GM19043 (cell line): ENCODE measurements at regions not wholly inside any gene's neighbourhood (a gene's known extent, or its start where the extent isn't known, plus 50 kb on each side); places are given as distances from the start of the nearest gene placed in this dataset.

Experiments
- ATAC-seq: cut with Tn5 transposase; IDR thresholded peaks from one replicate; pipeline ENCODE4 v1.9.1; 2021; ENCODE audit warnings: low read depth; ENCODE audit not compliant: unreplicated experiment

DNA sequence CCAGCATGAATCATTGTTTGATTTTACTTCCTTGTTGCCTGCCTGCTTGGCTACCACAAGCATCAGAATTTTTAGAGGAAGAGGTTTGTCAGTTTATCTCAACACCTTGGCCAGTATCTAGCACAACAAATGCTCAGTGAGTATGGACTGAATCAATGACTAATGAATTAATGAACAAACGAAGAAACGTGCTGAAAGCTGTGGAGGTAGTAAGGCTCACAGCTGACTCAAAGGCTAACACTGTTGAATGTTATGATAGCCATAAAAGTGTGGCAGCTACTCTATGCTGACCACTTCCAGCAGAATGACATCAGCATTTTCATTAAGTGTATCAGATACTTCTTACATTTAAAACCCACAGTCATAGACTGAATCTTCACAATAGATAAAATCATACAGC lies 543.4 kb downstream of the IRS1 start:
- ATAC-seq = no peak

DNA sequence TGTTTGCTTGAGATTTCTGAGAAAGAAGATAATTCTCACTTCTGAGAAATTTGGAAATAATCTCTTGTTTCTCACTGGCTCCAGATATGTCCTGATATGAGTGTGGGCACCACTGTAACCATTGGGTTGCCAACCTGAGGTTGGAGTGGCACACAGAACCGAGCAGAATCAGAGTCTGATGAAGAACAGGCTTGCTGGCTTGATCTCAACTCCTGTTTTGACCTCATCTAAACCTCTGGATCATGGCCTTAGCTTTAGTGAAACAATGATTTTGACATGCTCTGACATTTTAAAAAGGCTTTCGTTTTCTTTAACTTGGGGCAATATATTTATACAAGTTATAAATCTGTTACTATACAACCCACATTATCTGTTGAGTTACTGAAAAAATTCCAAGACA lies 548.0 kb downstream of the IRS1 start:
- ATAC-seq = no peak

GRCh38 chr2:226247289-226248275 lies 552.0 kb downstream of the IRS1 start:
- ATAC-seq = no peak

DNA sequence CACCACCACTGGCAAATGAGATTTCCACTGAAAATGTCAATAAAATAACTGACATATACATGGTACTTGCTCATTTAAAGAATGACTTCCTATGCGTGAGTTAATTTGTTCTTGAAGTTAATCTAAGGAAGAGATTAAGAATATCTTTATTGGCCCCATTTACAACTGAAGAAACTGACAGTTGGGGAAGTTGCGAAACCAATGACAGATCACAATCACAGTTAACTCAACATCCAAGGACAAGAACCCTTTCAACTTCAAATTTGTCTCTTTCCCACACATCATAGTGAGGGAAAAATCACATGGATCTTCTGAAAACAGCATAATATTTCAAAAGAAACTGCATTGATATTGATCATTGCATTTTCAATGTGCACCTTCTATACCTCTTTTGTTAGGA lies 565.4 kb downstream of the IRS1 start:
- ATAC-seq = no peak

DNA sequence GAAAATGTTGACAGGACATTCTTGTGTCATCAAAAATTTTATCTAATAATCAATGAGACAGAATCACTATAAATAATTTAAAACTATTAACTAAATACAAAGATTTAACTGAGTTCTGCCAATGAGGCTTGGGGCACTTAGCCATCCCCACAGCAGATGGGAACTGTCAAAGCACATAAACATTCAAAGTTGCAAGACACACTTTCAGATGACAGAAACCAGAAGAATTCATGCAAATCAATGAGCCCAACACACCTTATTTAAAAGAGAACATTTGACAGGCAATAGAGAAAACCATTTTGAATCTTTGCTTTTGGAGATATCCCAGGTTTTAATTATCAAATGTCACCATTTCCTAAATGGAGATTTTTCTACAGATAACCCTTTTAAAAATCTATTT lies 566.2 kb downstream of the IRS1 start:
- ATAC-seq = no peak

DNA sequence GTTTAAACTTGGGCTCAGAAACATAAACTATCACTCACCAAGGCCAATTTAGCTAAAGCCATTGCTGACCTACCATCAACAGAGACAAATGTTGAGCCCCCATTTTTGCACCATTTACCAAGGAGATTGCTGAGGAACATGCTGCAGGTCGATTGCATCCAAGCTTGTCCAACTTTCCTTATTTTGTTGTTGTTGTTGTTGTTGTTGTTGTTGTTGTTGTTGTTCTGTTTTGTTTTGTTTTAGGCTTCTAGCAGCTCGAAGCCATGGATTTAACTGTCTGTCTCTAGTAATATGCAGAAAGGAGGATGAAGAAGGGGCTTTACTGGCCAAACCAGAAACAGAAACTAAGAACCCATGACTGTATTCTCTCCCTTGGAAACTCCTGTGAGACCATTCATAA lies 571.5 kb downstream of the IRS1 start:
- no peak for ATAC-seq

GRCh38 chr2:226227341-226227740 lies 572.3 kb downstream of the IRS1 start:
- no peak for ATAC-seq

DNA sequence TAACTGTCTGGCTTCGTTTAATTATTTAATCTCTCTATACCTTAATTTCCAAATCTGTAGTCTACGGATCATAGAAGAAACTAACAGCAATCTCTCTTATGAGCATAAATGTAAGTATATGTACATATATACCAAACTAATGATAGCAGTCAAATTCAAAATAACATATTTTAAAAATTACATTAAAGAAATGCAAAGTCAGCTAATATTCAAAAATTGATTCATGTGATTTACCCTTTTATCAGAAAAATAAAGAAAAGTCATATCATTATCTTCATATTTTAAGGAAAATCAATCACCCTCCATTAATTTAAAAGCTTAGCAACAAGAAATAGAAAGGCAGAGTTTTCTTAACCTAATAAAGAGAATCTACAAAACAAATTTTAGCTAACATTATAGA lies 575.9 kb downstream of the IRS1 start:
- ATAC-seq = no peak

DNA sequence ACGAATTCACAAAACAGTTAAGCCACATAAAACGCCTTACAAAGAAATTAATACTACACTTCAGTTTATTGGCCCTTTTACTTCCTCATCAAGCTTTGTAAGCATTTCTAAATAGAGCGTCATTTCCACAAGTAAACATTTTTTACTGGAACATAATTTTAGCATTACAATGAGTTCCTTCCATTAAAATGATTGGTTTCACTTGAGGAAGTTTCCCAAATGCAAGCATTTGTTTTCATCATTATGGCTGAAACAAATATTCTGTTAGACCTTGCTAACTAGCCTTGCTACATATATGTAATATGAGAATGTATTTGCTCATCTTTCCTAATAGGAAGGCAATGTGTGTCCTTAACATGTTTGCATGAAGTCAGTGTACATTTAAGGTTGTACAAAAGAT lies 579.1 kb downstream of the IRS1 start:
- ATAC-seq = no peak

DNA sequence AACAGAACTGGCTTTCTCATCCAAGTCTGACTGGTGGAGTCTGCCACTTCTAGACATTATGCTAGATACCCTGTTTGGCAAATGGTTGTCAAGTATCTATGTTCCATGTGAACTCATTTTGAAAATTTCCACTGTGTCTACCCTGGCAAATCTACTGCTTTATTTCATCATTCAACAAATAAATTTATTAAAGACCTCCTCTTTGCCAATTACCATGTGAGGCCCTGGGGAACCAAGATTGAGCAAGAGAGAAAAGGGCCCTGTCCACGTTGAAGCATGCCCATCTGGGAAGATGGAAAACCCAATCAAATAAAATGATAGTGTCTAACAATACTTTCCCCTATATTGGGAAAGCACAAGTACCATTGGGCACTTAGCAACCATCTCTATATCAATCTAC lies 582.4 kb downstream of the IRS1 start:
- no peak for ATAC-seq

GRCh38 chr2:226216575-226216974 lies 583.0 kb downstream of the IRS1 start:
- ATAC-seq = no peak

GRCh38 chr2:226215902-226216503 lies 583.6 kb downstream of the IRS1 start:
- peak; percentile 89 for ATAC-seq

GRCh38 chr2:226213717-226214116 lies 585.9 kb downstream of the IRS1 start:
- ATAC-seq = no peak

DNA sequence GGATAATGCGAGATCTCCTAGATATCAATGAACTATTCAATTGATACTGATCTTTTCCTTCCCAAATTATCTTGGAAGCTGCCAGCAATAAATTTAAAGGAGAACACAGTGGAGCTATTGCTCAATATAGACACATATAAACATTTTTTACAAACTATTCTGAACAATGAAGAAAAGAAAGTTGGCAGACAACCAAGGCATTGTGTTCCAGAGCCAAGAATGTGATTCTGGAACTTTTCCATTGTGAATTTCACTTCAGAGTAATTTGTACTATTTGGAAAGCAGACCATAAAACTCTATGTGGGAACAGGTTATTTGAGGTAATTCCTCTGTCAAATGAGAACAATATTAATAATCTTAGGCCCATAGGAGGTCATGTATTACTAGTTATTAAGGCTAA lies 588.2 kb downstream of the IRS1 start:
- ATAC-seq = no peak

DNA sequence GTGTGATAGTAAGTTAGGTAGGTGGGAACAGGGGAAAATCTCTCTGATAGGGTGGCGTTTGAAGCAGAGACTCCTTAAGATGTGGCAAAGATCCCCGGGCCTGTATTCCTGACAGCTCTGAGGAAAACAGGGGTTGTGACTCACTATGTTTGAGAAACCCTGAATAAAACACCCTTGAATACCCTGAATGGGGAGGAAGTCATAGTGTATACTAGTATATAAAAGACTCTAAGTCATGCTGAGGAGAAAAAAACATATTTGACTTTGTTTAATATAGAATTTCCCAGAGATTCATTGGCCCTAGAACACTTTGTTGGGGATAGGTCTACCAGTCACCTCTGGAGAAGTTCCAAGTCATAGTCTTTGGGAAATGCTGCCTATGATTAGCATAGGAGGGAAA lies 590.9 kb downstream of the IRS1 start:
- ATAC-seq = no peak

DNA sequence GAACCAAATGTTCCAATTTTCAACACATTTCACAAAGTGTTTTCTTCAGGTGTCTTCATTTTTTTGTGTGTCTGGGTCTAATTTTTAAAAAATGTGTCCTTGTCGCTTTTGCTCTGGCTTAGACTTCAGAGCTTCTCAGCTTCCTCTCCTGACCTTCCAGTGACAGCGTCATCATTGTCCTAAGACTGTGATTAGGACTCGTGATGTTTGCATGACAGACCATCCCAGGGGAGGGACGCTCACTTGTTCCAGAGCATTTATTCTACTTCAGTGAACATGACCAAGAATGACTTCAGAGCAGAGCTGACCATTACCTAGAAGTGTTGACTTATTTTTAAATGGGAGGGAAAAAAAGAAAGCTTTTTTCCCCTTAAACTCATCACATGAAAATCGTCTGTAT lies 591.9 kb downstream of the IRS1 start:
- no peak for ATAC-seq

DNA sequence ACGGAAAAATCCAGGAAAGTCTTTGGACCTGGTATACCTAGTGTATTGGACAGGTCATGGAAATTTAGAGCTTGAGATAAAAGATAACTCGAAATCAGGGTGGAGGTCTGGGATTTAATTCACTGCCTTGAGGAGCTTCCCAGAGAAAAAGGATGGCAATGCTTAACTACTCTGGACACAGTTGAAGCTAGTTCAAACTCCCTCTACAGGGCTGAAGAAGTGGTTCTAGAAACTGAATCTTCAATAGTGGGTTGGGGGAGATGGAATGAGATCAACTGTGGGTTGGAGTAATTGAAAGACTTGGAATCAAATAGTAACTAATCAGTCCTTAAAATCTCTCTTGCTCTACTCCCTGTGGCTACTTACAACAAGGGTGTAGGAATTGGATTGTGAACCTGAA lies 600.1 kb downstream of the IRS1 start:
- no peak for ATAC-seq

GRCh38 chr2:226198956-226199355 lies 600.7 kb downstream of the IRS1 start:
- ATAC-seq = no peak

DNA sequence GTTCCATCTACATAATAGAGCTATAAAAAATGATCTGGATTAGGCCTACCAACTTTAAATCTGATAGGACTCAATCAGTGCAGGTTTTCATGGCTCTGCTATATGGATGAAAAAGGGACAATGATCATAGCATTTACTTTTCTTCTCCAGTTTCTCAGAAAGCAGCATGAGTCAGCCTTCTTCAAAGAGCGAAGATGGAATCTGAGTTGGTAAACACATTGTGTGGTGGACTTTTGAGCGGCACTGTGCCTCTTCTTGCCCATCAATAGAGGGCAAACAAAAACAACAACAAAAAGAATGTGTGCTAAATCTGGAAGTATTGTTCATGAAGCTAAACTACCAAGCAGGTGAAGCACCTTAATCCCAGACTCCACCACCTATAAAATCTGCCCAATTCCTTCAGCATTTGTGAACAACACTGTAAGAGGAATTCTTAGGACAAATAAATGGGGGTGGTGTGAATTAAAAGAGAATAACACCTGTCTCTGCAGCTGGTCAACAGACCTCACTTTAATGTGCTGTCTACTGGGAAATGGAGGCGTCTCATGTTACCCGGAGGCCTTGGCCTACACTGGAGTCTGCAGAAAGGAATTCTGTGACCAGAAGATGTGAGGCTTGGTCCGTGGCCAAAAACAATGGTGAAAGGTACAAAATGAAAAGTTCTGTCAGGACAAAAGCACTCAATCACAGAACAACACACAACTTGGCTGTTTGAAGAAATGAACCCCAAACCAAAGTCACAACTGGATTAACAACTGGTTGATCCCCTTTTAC lies 609.0 kb downstream of the IRS1 start:
- ATAC-seq = no peak

DNA sequence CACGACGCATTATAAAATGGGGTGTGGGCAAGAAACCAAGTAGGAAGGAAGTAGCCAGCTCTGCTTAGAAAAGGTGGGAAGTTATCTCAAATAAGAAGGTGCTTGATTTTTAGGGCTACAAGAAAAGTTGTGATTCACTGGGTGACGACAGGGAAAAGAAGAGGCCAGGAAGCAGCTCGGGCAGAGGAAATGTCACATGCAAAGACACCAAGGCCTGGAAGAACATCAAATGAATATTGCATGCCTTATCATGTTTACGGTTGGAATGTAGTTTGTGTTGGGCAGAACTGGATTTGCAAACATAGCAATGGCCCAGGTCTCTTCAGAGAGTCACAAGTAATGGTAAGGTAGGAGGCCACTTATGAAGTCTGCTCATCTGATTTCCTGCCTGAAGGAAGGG lies 610.6 kb downstream of the IRS1 start:
- no peak for ATAC-seq

GRCh38 chr2:226187616-226188015 lies 612.0 kb downstream of the IRS1 start:
- ATAC-seq = no peak
